GM12878 (cell line): ENCODE measurements at regions not wholly inside any gene's neighbourhood (a gene's known extent, or its start where the extent isn't known, plus 50 kb on each side); places are given as distances from the start of the nearest gene placed in this dataset.

ENCODE experiments used
- EGR1 ChIP-seq, 2 experiments: IDR thresholded peaks; 1 replicate in 1 of 2; 2 replicates in 1 of 2; pipeline ENCODE4 v1.6.1; 2011 to 2012; ENCODE audit warnings: low read depth in 2 of 2, low read length in 2 of 2, borderline replicate concordance in 1 of 2, mild to moderate bottlenecking in 1 of 2, moderate library complexity in 1 of 2
- EZH2 ChIP-seq: IDR thresholded peaks from 2 replicates; pipeline ENCODE4 v1.6.1; 2012; ENCODE audit warnings: low read depth, mild to moderate bottlenecking, control low read depth, inconsistent platforms, low read length, borderline replicate concordance; ENCODE audit not compliant: control insufficient read depth
- FOXM1 ChIP-seq: IDR thresholded peaks from 2 replicates; pipeline ENCODE4 v1.6.1; 2012; ENCODE audit warnings: low read depth, mild to moderate bottlenecking, inconsistent platforms, low read length, moderate library complexity
- GABPA ChIP-seq: IDR thresholded peaks from 2 replicates; pipeline ENCODE4 v1.6.1; 2014; ENCODE audit warnings: antibody characterized with exemption, low read depth, mild to moderate bottlenecking, inconsistent platforms
- NRF1 ChIP-seq: conservative IDR thresholded peaks from 2 replicates; pipeline ENCODE4 v1.6.1; 2011; ENCODE audit warnings: mild to moderate bottlenecking, low read depth, low read length, improper control_type of control experiment
- POLR2AphosphoS5 ChIP-seq: IDR thresholded peaks from 2 replicates; pipeline ENCODE4 v1.6.1; 2011; ENCODE audit warnings: mild to moderate bottlenecking, low read length, inconsistent platforms
- SMAD1 ChIP-seq: fragments of 450-650 bp; IDR thresholded peaks from 2 replicates; pipeline ENCODE4 v1.6.1; 2018; ENCODE audit warnings: mild to moderate bottlenecking, low read depth; ENCODE audit not compliant: partially characterized antibody
- SREBF1 ChIP-seq: IDR thresholded peaks from 2 replicates; pipeline ENCODE4 v1.6.1; 2012; ENCODE audit warnings: mild to moderate bottlenecking, low read length
- STAT3 ChIP-seq: IDR thresholded peaks from 2 replicates; pipeline ENCODE4 v1.6.1; 2011; ENCODE audit warnings: low read depth, low read length, improper control_type of control experiment
- TAF1 ChIP-seq: IDR thresholded peaks from 2 replicates; pipeline ENCODE4 v1.6.1; 2011; ENCODE audit warnings: mild to moderate bottlenecking, low read depth, low read length, borderline replicate concordance
- ZBED1 ChIP-seq: IDR thresholded peaks from 2 replicates; pipeline ENCODE4 v1.6.1; 2016; ENCODE audit warnings: borderline replicate concordance
- ZNF24 ChIP-seq: fragments of 450-650 bp; IDR thresholded peaks from 2 replicates; pipeline ENCODE4 v1.6.1; 2017; ENCODE audit warnings: antibody characterized with exemption, mild to moderate bottlenecking
- TF ChIP-seq, protein P1 (sequence below): IDR thresholded peaks from 2 replicates; pipeline ENCODE4 v1.6.1; 2012; ENCODE audit warnings: mild to moderate bottlenecking, low read depth, low read length

DNA sequence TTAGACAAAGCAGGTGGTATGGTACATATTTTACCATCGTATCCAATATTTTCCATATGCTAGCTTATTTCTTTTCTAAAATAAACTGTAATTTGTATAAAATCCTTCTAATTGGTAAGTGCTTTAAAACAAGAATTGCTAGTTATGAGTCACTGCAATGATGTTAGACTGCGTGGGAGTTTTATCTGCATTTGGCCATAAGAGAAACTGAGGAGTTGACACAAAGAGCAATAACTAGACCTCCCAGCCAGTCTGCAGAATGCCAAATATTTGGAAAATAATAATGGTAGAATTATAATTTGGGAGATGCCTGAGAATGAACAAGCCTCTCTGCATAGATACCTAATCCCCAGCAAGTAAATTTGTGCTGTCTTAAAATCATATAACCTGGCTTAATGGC is 61.7 kb upstream of the PTPRR start:
- TF ChIP-seq SREBF1 (no peak), FOXM1 (no peak), ZNF24 (no peak), EGR1 (IDR thresholded peaks at IDR 0.05; ENCODE audit: borderline replicate concordance in 1 of 2, low read depth in 2 of 2, low read length in 2 of 2) (no peak), ZBED1 (no peak), TAF1 (no peak), POLR2AphosphoS5 (no peak), STAT3 (no peak), GABPA (no peak), SMAD1 (no peak), EZH2 (no peak), NRF1 (no peak)
- TF ChIP-seq, protein P1, sequence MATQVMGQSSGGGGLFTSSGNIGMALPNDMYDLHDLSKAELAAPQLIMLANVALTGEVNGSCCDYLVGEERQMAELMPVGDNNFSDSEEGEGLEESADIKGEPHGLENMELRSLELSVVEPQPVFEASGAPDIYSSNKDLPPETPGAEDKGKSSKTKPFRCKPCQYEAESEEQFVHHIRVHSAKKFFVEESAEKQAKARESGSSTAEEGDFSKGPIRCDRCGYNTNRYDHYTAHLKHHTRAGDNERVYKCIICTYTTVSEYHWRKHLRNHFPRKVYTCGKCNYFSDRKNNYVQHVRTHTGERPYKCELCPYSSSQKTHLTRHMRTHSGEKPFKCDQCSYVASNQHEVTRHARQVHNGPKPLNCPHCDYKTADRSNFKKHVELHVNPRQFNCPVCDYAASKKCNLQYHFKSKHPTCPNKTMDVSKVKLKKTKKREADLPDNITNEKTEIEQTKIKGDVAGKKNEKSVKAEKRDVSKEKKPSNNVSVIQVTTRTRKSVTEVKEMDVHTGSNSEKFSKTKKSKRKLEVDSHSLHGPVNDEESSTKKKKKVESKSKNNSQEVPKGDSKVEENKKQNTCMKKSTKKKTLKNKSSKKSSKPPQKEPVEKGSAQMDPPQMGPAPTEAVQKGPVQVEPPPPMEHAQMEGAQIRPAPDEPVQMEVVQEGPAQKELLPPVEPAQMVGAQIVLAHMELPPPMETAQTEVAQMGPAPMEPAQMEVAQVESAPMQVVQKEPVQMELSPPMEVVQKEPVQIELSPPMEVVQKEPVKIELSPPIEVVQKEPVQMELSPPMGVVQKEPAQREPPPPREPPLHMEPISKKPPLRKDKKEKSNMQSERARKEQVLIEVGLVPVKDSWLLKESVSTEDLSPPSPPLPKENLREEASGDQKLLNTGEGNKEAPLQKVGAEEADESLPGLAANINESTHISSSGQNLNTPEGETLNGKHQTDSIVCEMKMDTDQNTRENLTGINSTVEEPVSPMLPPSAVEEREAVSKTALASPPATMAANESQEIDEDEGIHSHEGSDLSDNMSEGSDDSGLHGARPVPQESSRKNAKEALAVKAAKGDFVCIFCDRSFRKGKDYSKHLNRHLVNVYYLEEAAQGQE, result no peak
